ENCODE measurements at regions not wholly inside any gene's neighbourhood (a gene's known extent, or its start where the extent isn't known, plus 50 kb on each side); places are given as distances from the start of the nearest gene placed in this dataset.

GRCh38 chr7:116400522-116400921 is 99.0 kb upstream of the CAV2 start:
- no peak for TF ChIP-seq CTCF (IDR thresholded peaks at IDR 0.05)
- no peak for TF ChIP-seq POLR2A (IDR thresholded peaks at IDR 0.05)

All from uterus (tissue), 2 donors.